MM.1S (cell line): ENCODE measurements at regions not wholly inside any gene's neighbourhood (a gene's known extent, or its start where the extent isn't known, plus 50 kb on each side); places are given as distances from the start of the nearest gene placed in this dataset.

ENCODE experiments used
- DNase-seq: peaks from one replicate; pipeline ENCODE4 v3.0.0-alpha.2; 2015
- H2AFZ ChIP-seq: fragments of 300-600 bp; sonication (generic); 2 replicates; pipeline ENCODE4 v1.6.0; 2016; ENCODE audit warnings: antibody characterized with exemption, low read length
- H3F3A ChIP-seq: fragments of 300-600 bp; sonication (generic); 2 replicates; pipeline ENCODE4 v1.6.1; 2016; ENCODE audit warnings: mild to moderate bottlenecking, antibody characterized with exemption, low read length, moderate library complexity, mixed read lengths; ENCODE audit not compliant: insufficient read depth
- H3K27ac ChIP-seq: fragments of 300-600 bp; sonication (generic); 2 replicates; pipeline ENCODE4 v1.5.1; 2016; ENCODE audit warnings: mild to moderate bottlenecking, low read length
- H3K27me3 ChIP-seq: fragments of 300-600 bp; sonication (generic); replicated peaks from 2 replicates; pipeline ENCODE4 v1.6.0; 2016; ENCODE audit warnings: low read length; ENCODE audit not compliant: insufficient read depth
- H3K36me3 ChIP-seq: fragments of 300-600 bp; sonication (generic); replicated peaks from 2 replicates; pipeline ENCODE4 v1.6.1; 2016; ENCODE audit warnings: mild to moderate bottlenecking, low read length, mixed read lengths; ENCODE audit not compliant: insufficient read depth
- H3K4me1 ChIP-seq: fragments of 300-600 bp; sonication (generic); 2 replicates; pipeline ENCODE4 v1.6.1; 2016; ENCODE audit warnings: low read length, mixed read lengths
- H3K4me2 ChIP-seq: fragments of 300-600 bp; sonication (generic); 2 replicates; pipeline ENCODE4 v1.6.0; 2016; ENCODE audit warnings: low read depth, low read length
- H3K4me3 ChIP-seq: fragments of 300-600 bp; sonication (generic); 2 replicates; pipeline ENCODE4 v1.5.1; 2016; ENCODE audit warnings: low read length, mixed read lengths
- H3K79me2 ChIP-seq: fragments of 300-600 bp; sonication (generic); 2 replicates; pipeline ENCODE4 v1.6.1; 2016; ENCODE audit warnings: mixed run types, low read length, mixed read lengths
- H3K9ac ChIP-seq: fragments of 300-600 bp; sonication (generic); 2 replicates; pipeline ENCODE4 v1.6.1; 2016; ENCODE audit warnings: low read length, mixed read lengths
- H3K9me2 ChIP-seq: fragments of 300-600 bp; sonication (generic); replicated peaks from 2 replicates; pipeline ENCODE4 v1.6.1; 2016; ENCODE audit warnings: mild to moderate bottlenecking, low read length, mixed read lengths; ENCODE audit not compliant: insufficient read depth
- H3K9me3 ChIP-seq: fragments of 300-600 bp; sonication (generic); replicated peaks from 2 replicates; pipeline ENCODE4 v1.6.1; 2016; ENCODE audit warnings: mild to moderate bottlenecking, low read length, mixed read lengths; ENCODE audit not compliant: insufficient read depth
- H4K20me1 ChIP-seq: fragments of 300-600 bp; sonication (generic); 2 replicates; pipeline ENCODE4 v1.6.1; 2016; ENCODE audit warnings: mild to moderate bottlenecking, low read length, moderate library complexity, mixed read lengths; ENCODE audit not compliant: insufficient read depth
- CTCF ChIP-seq: fragments of 300-600 bp; sonication (generic); IDR thresholded peaks from 2 replicates; pipeline ENCODE4 v1.5.1; 2016; ENCODE audit warnings: antibody characterized with exemption, low read length, mixed read lengths
- EZH2 ChIP-seq: fragments of 300-600 bp; sonication (generic); optimal IDR thresholded peaks from 2 replicates; pipeline ENCODE3; 2017; ENCODE audit warnings: low read depth, mild to moderate bottlenecking, antibody characterized with exemption, low read length, mixed read lengths
- EZH2phosphoT487 ChIP-seq: fragments of 300-600 bp; sonication (generic); IDR thresholded peaks from 2 replicates; pipeline ENCODE4 v1.6.1; 2018; ENCODE audit warnings: antibody characterized with exemption, low read length

- H3K36me3 ChIP-seq, result no peaks in the 10 kb centered on the region
- no peak overlapping the region for H3K4me2 ChIP-seq
- H3F3A ChIP-seq, result no peaks in the 10 kb centered on the region
- H3K79me2 ChIP-seq, result no peaks in the 10 kb centered on the region
- H3K27me3 ChIP-seq, result no peaks in the 10 kb centered on the region
- no peaks in the 10 kb centered on the region for H3K9me2 ChIP-seq
- H2AFZ ChIP-seq, result no peak overlapping the region
- no peak overlapping the region for H3K9ac ChIP-seq
- no peaks in the 10 kb centered on the region for H3K4me1 ChIP-seq
- no peaks in the 10 kb centered on the region for H4K20me1 ChIP-seq
- no peak overlapping the region for H3K4me3 ChIP-seq
- no peak for DNase-seq
- H3K9me3 ChIP-seq, result no peaks in the 10 kb centered on the region
- TF ChIP-seq EZH2phosphoT487 (no peak), EZH2 (no peak), CTCF (no peak)
- no peak overlapping the region for H3K27ac ChIP-seq
These were observed 202.1 kb downstream of the NXPE2 start for GRCh38 chr11:114880442-114880841.

- DNase-seq, result no peak
- Histone ChIP-seq H3K36me3 (no peaks in the 10 kb centered on the region), H3K4me1 (no peaks in the 10 kb centered on the region), H3K79me2 (no peaks in the 10 kb centered on the region), H3K9me3 (no peaks in the 10 kb centered on the region), H3K4me3 (no peak overlapping the region), H4K20me1 (no peaks in the 10 kb centered on the region), H2AFZ (no peak overlapping the region), H3K4me2 (no peak overlapping the region), H3K9ac (no peak overlapping the region), H3K27me3 (no peaks in the 10 kb centered on the region), H3F3A (no peaks in the 10 kb centered on the region), H3K27ac (no peak overlapping the region), H3K9me2 (no peaks in the 10 kb centered on the region)
- TF ChIP-seq EZH2 (no peak), EZH2phosphoT487 (no peak), CTCF (no peak)
These were observed 205.1 kb downstream of the NXPE2 start for GRCh38 chr11:114883472-114883871.

GRCh38 chr11:114886644-114887265 is 208.4 kb downstream of the NXPE2 start:
- no peaks in the 10 kb centered on the region for H3K79me2 ChIP-seq
- no peaks in the 10 kb centered on the region for H3K9me2 ChIP-seq
- H3K9ac ChIP-seq, result no peak overlapping the region
- DNase-seq, result no peak
- no peaks in the 10 kb centered on the region for H4K20me1 ChIP-seq
- no peaks in the 10 kb centered on the region for H3K36me3 ChIP-seq
- no peaks in the 10 kb centered on the region for H3F3A ChIP-seq
- H3K4me2 ChIP-seq, result no peak overlapping the region
- H3K9me3 ChIP-seq, result no peaks in the 10 kb centered on the region
- H3K27ac ChIP-seq, result no peak overlapping the region
- no peaks in the 10 kb centered on the region for H3K4me1 ChIP-seq
- TF ChIP-seq EZH2 (no peak), EZH2phosphoT487 (no peak)
- H2AFZ ChIP-seq, result no peak overlapping the region
- no peak overlapping the region for H3K4me3 ChIP-seq
- H3K27me3 ChIP-seq, result no peaks in the 10 kb centered on the region

GRCh38 chr11:114889594-114890011 is 211.3 kb downstream of the NXPE2 start:
- no peak for TF ChIP-seq CTCF
- TF ChIP-seq EZH2phosphoT487, result no peak
- TF ChIP-seq EZH2, result no peak
- Histone ChIP-seq H3K9me2 (no peaks in the 10 kb centered on the region), H2AFZ (no peak overlapping the region), H3K36me3 (no peaks in the 10 kb centered on the region), H3K4me1 (no peaks in the 10 kb centered on the region), H3K4me3 (no peak overlapping the region), H3K9me3 (no peaks in the 10 kb centered on the region), H3K9ac (no peak overlapping the region), H4K20me1 (no peaks in the 10 kb centered on the region), H3F3A (no peaks in the 10 kb centered on the region), H3K4me2 (no peak overlapping the region), H3K27me3 (no peaks in the 10 kb centered on the region), H3K79me2 (no peaks in the 10 kb centered on the region), H3K27ac (no peak overlapping the region)
- no peak for DNase-seq
